T follicular helper cell (primary cell): ENCODE measurements at regions not wholly inside any gene's neighbourhood (a gene's known extent, or its start where the extent isn't known, plus 50 kb on each side); places are given as distances from the start of the nearest gene placed in this dataset.

Experiments used
- DNase-seq: peaks from one replicate; pipeline ENCODE4 v3.0.0-alpha.2; 2020; ENCODE audit warnings: low read depth

GRCh38 chr13:40388617-40389016 lies 277.8 kb downstream of the FOXO1 start:
- peak; percentile 64 for DNase-seq

DNA sequence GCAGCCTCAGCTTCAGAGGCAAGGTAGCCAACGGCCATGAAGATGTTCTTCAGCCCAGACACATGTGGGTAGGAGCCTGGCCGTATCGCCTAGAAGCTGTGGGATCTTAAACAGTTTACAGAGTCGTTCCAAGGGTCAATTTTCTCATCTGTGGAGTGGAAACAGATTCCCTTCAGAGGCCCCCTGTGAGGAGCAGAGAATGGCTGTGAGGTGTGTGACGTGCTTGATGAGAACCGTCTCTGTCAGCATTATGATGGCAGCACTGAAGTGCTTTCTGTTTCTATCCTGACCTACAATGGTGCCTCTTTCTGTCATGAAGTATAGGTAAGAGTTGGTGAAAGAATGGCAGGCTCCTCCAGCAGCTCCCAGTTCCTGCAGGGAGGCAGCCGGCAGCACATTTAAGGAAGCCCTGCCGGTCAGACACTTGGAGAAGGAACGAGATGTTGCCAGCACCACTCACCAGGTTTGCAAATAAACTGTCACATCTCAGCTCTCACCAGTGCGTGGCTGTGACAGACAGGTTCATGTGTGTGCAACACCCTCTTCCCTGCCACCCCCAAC lies 277.3 kb downstream of the FOXO1 start:
- peak; percentile 18 for DNase-seq

DNA sequence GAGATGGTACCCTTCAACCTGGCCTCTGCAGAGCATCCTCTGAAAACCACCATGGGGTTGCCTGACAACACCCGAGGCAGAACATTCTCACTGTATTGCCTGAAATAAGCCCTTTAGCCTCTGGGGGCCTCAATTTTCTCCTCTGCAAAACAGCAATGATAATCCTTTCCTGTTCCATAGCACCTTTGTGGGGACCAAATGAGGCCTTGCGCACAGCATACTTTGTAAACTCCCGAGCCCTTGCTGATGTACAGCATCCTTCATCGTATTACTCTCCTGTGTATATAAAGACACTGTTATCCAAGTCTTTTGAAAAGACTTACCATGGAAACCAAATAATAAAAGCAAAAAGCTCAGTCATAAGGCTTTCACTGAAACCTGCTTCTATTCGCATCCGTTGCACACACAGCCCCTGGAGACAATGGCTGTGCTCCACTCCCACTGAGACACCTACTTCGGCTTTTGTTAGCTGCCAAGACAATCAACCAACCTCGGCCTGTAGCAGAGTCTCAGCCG lies 276.0 kb downstream of the FOXO1 start:
- DNase-seq: no peak

GRCh38 chr13:40391788-40392187 lies 274.7 kb downstream of the FOXO1 start:
- DNase-seq: no peak

DNA sequence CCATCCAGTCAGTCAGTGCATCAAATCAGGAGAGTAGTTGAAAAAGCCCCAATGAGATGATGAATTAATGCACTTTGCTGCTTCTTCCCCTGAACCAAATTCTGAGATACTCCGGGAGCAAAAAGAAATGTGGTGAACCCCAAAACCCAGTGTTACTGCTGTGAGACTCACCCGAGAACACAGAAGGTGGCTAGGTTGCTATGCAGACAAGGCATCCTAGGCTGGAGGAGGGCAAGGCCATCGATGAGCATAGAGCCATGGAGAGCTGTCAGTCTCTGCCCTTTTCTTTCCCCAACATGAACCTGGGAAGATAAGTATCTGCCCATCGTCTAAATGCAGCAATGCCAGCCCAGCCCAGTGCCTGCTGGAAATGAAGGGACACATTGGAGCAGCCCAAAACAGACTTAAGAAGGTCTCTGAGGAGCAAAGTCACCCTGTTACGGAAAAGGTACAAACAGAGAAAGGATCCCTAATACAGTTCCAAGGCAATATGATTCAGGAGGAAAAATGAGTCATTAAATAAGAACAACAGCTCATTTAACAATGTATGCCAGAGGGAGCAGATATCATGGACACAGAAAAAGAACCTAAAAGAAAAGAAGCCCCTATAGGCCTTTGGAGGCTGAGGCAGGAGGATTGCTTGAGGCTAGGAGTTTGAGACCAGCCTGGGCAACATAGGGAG lies 272.0 kb downstream of the FOXO1 start:
- no peak for DNase-seq

DNA sequence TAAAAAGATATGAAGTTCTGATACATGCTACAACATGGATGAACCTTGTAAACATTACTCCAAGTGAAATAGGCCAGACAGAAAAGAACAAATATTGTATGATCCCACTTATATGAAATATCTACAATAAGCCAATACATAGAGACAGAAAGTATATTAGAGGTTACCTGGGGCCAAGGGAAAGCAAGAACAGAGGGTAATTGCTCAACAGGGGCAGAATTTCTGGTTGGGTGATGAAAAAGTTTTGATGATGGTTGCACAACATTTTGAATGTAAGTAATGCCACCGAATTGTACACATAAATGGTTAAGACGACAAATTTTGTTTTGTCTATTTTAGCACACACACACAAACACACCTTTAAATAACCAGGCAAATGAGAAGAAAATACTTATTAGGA lies 268.4 kb downstream of the FOXO1 start:
- DNase-seq: no peak

GRCh38 chr13:40399756-40400155 lies 266.7 kb downstream of the FOXO1 start:
- DNase-seq: no peak

DNA sequence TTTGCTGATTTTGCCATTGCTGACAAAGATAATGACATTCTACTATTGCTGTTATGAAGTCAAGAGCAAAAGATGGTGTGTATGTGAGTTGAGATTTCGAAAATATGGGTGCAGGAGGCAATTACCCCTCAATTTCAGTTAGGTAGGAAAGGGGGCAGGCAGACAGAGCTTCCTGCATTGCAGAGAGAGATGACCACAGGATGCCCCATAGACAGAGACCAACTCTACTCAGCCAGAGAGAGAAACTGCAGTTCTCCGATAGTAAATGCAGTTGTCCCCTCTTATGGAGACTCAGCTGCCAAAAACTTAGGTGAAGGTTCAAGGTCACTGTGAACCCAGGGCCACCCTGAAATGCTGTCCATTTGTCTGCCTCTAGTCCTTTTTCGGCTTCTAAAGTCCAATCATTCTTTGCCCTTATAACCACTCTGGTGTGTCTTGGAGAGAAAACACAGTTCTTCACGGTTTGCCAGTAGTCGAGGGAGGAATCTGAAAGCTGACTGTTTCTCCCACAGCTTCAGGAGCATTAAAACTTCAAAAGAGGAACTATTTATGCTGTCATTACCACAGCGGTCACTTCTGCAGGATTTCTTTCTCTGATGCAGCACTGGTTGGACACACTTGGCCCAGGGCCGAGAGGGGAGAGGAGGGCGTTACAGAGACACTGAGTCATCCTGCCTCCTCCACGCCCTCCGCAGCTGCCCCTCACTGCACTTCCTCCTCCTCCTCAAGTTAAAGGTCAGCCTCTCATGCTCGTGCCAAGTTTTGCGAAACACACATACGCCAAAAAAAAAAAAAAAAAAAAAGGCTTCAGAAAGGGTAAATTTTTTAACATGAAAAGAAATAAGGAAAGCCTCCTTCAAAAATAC lies 264.3 kb downstream of the FOXO1 start:
- no peak for DNase-seq

DNA sequence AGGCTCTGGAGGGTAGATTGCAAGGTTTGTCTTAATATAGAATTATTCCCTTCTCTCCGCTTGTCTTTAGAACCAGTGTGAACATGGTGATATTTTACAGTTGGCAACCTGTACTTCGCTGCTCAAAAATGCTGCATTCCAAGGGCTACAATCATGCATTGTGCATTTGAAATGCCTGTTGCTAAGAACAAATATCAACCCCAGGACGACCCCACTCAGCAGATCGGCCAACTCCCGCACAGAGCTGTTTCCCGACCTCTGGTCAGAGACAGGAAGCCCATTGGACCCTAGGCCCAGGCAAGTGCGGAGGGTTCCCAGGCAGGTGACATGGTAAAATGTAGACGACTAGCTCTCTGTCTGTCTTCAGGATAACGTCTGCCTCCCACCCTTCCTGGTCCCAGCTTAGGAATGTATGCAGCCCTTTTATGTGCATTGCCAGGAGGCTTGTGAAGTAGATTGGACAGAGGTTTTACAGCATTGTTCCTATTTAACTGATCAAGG lies 263.5 kb downstream of the FOXO1 start:
- DNase-seq: no peak

DNA sequence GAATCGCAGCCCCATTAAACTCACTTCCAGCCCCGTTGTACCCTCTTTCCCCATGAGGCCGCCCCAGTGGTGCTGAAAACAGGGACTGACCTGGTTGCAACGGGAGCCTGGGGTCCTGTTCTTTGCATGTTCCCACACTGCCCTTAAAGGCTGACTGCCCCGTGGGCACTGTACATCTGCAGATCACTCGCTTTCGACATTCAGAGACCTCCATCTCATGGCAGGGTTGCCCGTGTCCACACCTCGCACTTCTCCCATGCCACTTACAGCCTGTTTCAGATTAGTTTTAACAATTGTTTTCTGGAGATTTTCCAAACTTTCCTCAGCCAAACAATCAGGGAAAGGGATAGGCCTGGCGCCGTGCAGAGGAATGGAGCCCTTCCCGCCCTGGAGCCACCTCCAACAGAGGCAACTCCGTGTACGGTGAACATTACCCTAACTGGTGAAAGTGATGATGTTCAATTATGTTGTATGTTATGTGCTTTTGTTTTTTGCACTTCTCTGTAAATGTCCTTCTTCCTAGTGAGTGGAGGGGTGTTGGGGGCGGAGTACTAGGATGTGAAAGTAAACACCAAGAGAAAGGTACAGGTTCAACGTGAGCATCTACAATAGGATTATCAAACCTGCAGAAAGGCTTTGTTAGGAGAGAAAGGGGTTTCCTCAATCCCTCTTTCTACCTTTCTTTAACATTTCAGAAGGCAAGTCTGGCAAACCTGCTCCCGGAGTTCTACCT lies 262.8 kb downstream of the FOXO1 start:
- no peak for DNase-seq

GRCh38 chr13:40404407-40404806 lies 262.0 kb downstream of the FOXO1 start:
- DNase-seq: no peak

DNA sequence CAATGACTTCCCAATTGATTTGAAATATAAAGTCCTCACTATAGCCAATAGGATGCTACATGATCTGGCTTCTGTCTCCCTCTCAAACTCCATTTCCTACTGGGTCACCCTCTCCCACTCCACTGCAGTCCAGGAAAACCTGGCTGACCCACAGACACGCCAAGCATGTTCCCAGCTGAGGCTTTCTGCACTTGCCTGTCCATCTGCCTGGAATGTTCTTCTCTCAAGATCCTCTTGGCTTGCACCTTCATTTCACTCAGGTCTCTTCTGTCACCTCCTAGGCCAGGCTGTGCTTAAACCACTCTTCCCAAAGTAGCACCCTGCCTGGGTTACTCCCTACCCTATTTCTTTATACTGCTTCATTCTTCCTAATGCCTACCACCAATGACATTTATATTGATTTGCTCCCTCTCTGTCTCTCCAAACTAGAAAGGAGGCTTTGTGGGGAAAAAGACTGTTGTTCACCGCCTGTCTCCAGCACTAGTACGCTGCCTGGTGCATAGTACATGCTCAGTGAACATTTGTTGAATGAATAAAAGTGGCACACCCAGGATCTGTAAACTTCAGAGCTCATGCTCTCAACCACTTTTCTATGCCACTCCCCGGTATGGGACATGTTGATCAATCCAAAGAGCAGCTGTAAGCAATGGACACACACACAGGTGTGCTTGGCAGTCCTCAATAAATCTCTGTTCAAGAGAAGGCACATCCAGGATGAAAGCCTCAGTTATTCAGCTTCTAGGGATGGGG lies 261.3 kb downstream of the FOXO1 start:
- DNase-seq: no peak

DNA sequence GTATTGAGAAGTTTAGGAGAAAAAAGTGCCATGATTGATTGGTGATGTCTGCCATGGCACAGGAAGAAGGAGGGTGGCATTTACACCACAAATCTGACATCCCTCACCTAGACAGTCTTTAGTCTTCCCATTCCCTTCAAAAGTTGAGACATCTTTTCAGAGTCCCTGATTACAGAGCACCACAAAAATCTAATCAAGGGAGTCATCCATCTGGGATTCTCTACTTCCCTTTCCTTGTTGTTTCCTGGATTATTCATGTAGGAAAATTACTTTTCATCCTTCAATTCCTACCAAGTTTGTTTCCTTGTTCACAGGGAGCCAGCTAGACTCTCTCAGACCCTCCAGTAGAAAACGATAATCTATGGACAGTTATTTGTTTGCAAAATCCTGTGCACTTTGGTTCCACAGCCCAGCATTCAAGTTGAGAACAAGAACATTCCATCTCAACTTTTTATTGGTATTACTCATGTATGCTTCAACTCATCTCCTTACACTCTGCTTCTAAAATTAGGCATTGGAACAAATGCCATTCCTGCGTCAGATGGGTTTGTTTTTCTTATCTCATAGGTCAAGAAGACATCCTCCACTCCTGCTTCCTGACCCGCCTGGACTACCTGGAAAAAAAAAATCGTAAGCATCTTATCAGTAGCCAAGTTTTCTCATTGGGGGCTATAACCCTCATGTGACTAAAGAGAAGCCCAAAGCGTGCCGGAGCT lies 259.9 kb downstream of the FOXO1 start:
- no peak for DNase-seq

- no peak for DNase-seq
Measured at GRCh38 chr13:40407567-40407966, 258.9 kb downstream of the FOXO1 start.

GRCh38 chr13:40408602-40409001 lies 257.8 kb downstream of the FOXO1 start:
- DNase-seq: no peak

- no peak for DNase-seq
Measured at GRCh38 chr13:40409278-40409677, 257.2 kb downstream of the FOXO1 start.

DNA sequence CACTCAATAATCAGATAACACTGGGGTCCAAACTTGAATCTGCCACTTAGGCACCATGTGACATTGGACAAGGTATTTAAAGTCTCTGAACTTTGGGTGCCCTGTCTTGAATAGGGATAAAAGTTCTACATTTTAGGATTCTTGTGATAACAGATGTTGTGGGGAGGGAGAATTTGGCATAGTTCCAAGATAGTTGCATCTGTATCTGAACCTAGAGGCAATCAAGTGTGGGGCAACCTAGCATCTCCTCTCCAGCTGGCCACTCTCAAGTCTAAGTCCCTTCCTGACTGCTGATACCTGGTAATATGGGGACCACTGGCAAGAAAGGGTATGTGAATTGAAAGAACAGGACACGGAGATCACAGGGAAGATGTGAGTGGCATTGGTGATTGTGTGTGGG lies 256.1 kb downstream of the FOXO1 start:
- DNase-seq: no peak

GRCh38 chr13:40420160-40420740 lies 246.2 kb downstream of the FOXO1 start:
- DNase-seq: no peak

GRCh38 chr13:40422588-40423235 lies 243.7 kb downstream of the FOXO1 start:
- no peak for DNase-seq

DNA sequence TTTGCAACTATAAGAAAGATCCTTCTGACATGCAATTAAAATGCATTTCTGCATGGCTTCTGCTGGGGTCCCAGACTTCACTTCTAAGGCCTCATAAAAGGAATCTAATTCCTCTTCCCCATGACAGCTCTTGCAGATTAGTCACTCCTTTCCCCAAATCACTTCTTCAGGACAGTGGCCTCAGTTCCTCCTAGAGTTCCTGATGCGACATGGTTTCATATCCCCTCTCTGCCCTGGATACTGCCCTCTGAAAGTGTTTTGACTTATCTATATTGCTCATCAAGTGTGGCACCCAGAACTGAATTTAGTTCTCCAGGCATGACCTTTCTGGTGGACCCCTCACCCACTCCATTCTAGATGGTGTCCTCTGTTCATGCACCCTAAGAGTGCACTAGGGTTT lies 238.1 kb downstream of the FOXO1 start:
- DNase-seq: no peak
